IMR-90 (cell line): ENCODE measurements at regions not wholly inside any gene's neighbourhood (a gene's known extent, or its start where the extent isn't known, plus 50 kb on each side); places are given as distances from the start of the nearest gene placed in this dataset.

ENCODE experiments used
- ATAC-seq: fragments of 200-7000 bp; cut with Tn5 transposase; 2 replicates; pipeline ENCODE4 v1.9.1; 2020; ENCODE audit warnings: low read depth, mild to moderate bottlenecking, moderate library complexity
- BruUV-seq: library from RNA; stranded (reverse); fragments of 400-500 nt; replicated peaks from 2 replicates; lab custom pipeline; 2021; lab: Mats Ljungman, UMichigan
- CTCF ChIA-PET: fragments of 300-600 bp; formaldehyde crosslinking; extraction: SDS; loops from one replicate; lab custom pipeline; 2021; ENCODE audit warnings: antibody characterized with exemption; lab: Yijun Ruan, JAX
- POLR2A ChIA-PET: fragments of 300-600 bp; sonication (Branson Sonifier 250); formaldehyde crosslinking; loops from one replicate; lab custom pipeline; 2022; ENCODE audit warnings: antibody characterized with exemption; ENCODE audit not compliant: unreplicated experiment; lab: Charles Lee
- DNase-seq: peaks from one replicate; pipeline ENCODE4 v3.0.0; 2013
- H2AFZ ChIP-seq: replicated peaks from 2 replicates; pipeline ENCODE3; 2013; ENCODE audit warnings: low read length, mild to moderate bottlenecking; ENCODE audit not compliant: poor library complexity
- H2AK5ac ChIP-seq: 2 replicates; pipeline ENCODE4 v1.6.1; 2013; ENCODE audit warnings: low read depth, low read length, inconsistent platforms
- H2AK9ac ChIP-seq: replicated peaks from 2 replicates; pipeline ENCODE3; 2013; ENCODE audit warnings: mild to moderate bottlenecking, low read depth, low read length, moderate library complexity; ENCODE audit not compliant: poor library complexity
- H2BK120ac ChIP-seq: 2 replicates; pipeline ENCODE4 v1.6.1; 2013; ENCODE audit warnings: low read depth, low read length, inconsistent platforms
- H2BK15ac ChIP-seq: 3 replicates; pipeline ENCODE4 v1.6.1; 2013; ENCODE audit warnings: low read depth, low read length, inconsistent platforms
- H2BK20ac ChIP-seq: 2 replicates; pipeline ENCODE4 v1.6.1; 2013; ENCODE audit warnings: low read depth, mild to moderate bottlenecking, inconsistent platforms, low read length, moderate library complexity
- H2BK5ac ChIP-seq: 2 replicates; pipeline ENCODE4 v1.6.1; 2013; ENCODE audit warnings: mild to moderate bottlenecking, low read depth, low read length, inconsistent platforms; ENCODE audit not compliant: poor library complexity, severe bottlenecking
- H3K14ac ChIP-seq: replicated peaks from 2 replicates; pipeline ENCODE4 v1.6.1; 2013; ENCODE audit warnings: low read depth, low read length, inconsistent platforms
- H3K18ac ChIP-seq: 2 replicates; pipeline ENCODE4 v1.6.1; 2013; ENCODE audit warnings: low read depth, low read length, control low read depth
- H3K23ac ChIP-seq: 2 replicates; pipeline ENCODE4 v1.6.1; 2013; ENCODE audit warnings: low read depth, low read length, inconsistent platforms
- H3K27ac ChIP-seq: 2 replicates; pipeline ENCODE4 v1.5.1; 2013; ENCODE audit warnings: mild to moderate bottlenecking, control low read depth, low read length; ENCODE audit not compliant: insufficient read depth
- H3K27me3 ChIP-seq: 2 replicates; pipeline ENCODE4 v1.6.1; 2013; ENCODE audit warnings: low read length; ENCODE audit not compliant: control insufficient read depth, insufficient read depth
- H3K36me3 ChIP-seq: 2 replicates; pipeline ENCODE4 v1.6.1; 2013; ENCODE audit warnings: low read length, mixed read lengths; ENCODE audit not compliant: control insufficient read depth, insufficient read depth
- H3K4ac ChIP-seq: 2 replicates; pipeline ENCODE4 v1.6.1; 2013; ENCODE audit warnings: low read depth, low read length, inconsistent platforms
- H3K4me1 ChIP-seq: 2 replicates; pipeline ENCODE4 v1.6.1; 2013; ENCODE audit warnings: low read length, mixed read lengths; ENCODE audit not compliant: control insufficient read depth, insufficient read depth
- H3K4me2 ChIP-seq: 2 replicates; pipeline ENCODE4 v1.6.1; 2013; ENCODE audit warnings: low read depth, mild to moderate bottlenecking, control low read depth, low read length, moderate library complexity
- H3K4me3 ChIP-seq: 2 replicates; pipeline ENCODE4 v1.5.1; 2013; ENCODE audit warnings: low read depth, mild to moderate bottlenecking, control low read depth, low read length, moderate library complexity; ENCODE audit not compliant: insufficient read depth
- H3K56ac ChIP-seq: 2 replicates; pipeline ENCODE4 v1.6.1; 2013; ENCODE audit warnings: low read length, inconsistent platforms; ENCODE audit not compliant: insufficient read depth; ENCODE audit errors: extremely low read depth
- H3K79me1 ChIP-seq, 2 experiments: 2 replicates each; pipeline ENCODE4 v1.6.1; 2013; ENCODE audit warnings: low read length in 2 of 2, inconsistent platforms in 1 of 2, low read depth in 1 of 2
- H3K9ac ChIP-seq: 2 replicates; pipeline ENCODE4 v1.6.1; 2013; ENCODE audit warnings: low read depth, low read length, control low read depth
- H3K9me1 ChIP-seq: 2 replicates; pipeline ENCODE4 v1.6.1; 2013; ENCODE audit warnings: low read length, inconsistent platforms; ENCODE audit not compliant: insufficient read depth
- H3K9me3 ChIP-seq: 2 replicates; pipeline ENCODE4 v1.6.1; 2013; ENCODE audit warnings: low read length; ENCODE audit not compliant: control insufficient read depth, insufficient read depth
- H4K20me1 ChIP-seq: 2 replicates; pipeline ENCODE4 v1.6.1; 2013; ENCODE audit warnings: low read length, inconsistent platforms; ENCODE audit not compliant: insufficient read depth
- H4K5ac ChIP-seq: 2 replicates; pipeline ENCODE4 v1.6.1; 2013; ENCODE audit warnings: mild to moderate bottlenecking, low read depth, low read length, control low read depth
- H4K8ac ChIP-seq, 2 experiments: 2 replicates each; pipeline ENCODE4 v1.6.1; 2013; ENCODE audit warnings: low read depth in 2 of 2, low read length in 2 of 2, control low read depth in 1 of 2, inconsistent platforms in 1 of 2
- H4K91ac ChIP-seq: 2 replicates; pipeline ENCODE4 v1.6.1; 2013; ENCODE audit warnings: low read depth, low read length, inconsistent platforms; ENCODE audit not compliant: insufficient read depth
- CHD1 ChIP-seq: IDR thresholded peaks from 2 replicates; pipeline ENCODE4 v1.6.1; 2012; ENCODE audit warnings: low read depth, low read length, improper control_type of control experiment
- MAFK ChIP-seq: IDR thresholded peaks from 2 replicates; pipeline ENCODE4 v1.6.1; 2012; ENCODE audit warnings: low read depth, low read length, improper control_type of control experiment
- MAZ ChIP-seq: IDR thresholded peaks from 2 replicates; pipeline ENCODE4 v1.6.1; 2012; ENCODE audit warnings: low read depth, mild to moderate bottlenecking, low read length, improper control_type of control experiment, moderate library complexity, borderline replicate concordance
- MXI1 ChIP-seq: IDR thresholded peaks from 2 replicates; pipeline ENCODE4 v1.6.1; 2012; ENCODE audit warnings: low read depth, mild to moderate bottlenecking, low read length, moderate library complexity, borderline replicate concordance
- WGBS, 2 experiments: methylation state at CpG; one replicate each; pipeline versions ENCODE4 v1.1.5 to v1.1.7; 2013; ENCODE audit warnings: missing lambda C conversion rate in 2 of 2; ENCODE audit not compliant: insufficient read length in 1 of 2; ENCODE audit errors: extremely low coverage in 2 of 2; 5-methylcytosine and 5-hydroxymethylcytosine counted together
- dilution Hi-C: fragments of 300-500 bp; cut with HindIII; formaldehyde crosslinking; loops from one replicate; pipeline ENCODE4 v1.14.3; 2018; ENCODE audit warnings: low sequenced_read_pairs; ENCODE audit not compliant: unreplicated experiment
- in situ Hi-C: fragments of 300-500 bp; cut with MboI; formaldehyde crosslinking; loops from 3 replicates; pipeline ENCODE4 v1.14.3; 2019; ENCODE audit warnings: low sequenced_read_pairs, inconsistent platforms, mixed read lengths
- intact Hi-C: fragments of 100-400 bp; cut with micrococcal nuclease; formaldehyde crosslinking; loops from 2 replicates; pipeline ENCODE4 v1.10.0; 2022

GRCh38 chr10:78164702-78165101 lies 131.0 kb downstream of the RPS24 start:
- no peaks in the 10 kb centered on the region for H4K20me1 ChIP-seq
- no peak overlapping the region for H3K56ac ChIP-seq
- H3K27me3 ChIP-seq: peaks cover 2% of the 10 kb centered on the region; the same call in 1 of the 2 replicates
- no peak overlapping the region for H3K9ac ChIP-seq
- intact Hi-C loops (no loop called here), dilution Hi-C loops (no loop called here), in situ Hi-C loops (no loop called here)
- H3K4me1 ChIP-seq: peaks cover 2% of the 10 kb centered on the region
- no peak overlapping the region for H3K4ac ChIP-seq
- DNase-seq (no peak), ATAC-seq (no peak)
- H4K5ac ChIP-seq: no peak overlapping the region
- TF ChIP-seq CHD1 (no peak), MAFK (no peak), MAZ (no peak), MXI1 (no peak)
- no peak overlapping the region for H3K4me3 ChIP-seq
- H4K8ac ChIP-seq: no peak overlapping the region
- H2BK120ac ChIP-seq: no peak overlapping the region
- H2BK5ac ChIP-seq: no peak overlapping the region
- no peak overlapping the region for H2BK15ac ChIP-seq
- H3K79me1 ChIP-seq: no peaks in the 10 kb centered on the region
- no peaks in the 10 kb centered on the region for H3K36me3 ChIP-seq
- no peak overlapping the region for H4K91ac ChIP-seq
- BruUV-seq: no TSS peak
- WGBS, 2 experiments: 72% methylated on average over 6 of the region's 16 CpGs; no CpG with 5 or more reads in 1 of the 2 experiments
- no peak overlapping the region for H3K27ac ChIP-seq
- H3K23ac ChIP-seq: no peak overlapping the region
- POLR2A ChIA-PET: no interaction called here
- no peak overlapping the region for H3K18ac ChIP-seq
- no peak overlapping the region for H2AK5ac ChIP-seq
- no peak overlapping the region for H2AFZ ChIP-seq
- peaks cover 6% of the 10 kb centered on the region for H3K9me3 ChIP-seq
- no peak overlapping the region for H2AK9ac ChIP-seq
- H3K14ac ChIP-seq: no peak overlapping the region
- CTCF ChIA-PET: no interaction called here
- H2BK20ac ChIP-seq: no peak overlapping the region
- no peak overlapping the region for H3K4me2 ChIP-seq
- peaks cover 3% of the 10 kb centered on the region for H3K9me1 ChIP-seq
